GM06990 (cell line): ENCODE measurements at regions not wholly inside any gene's neighbourhood (a gene's known extent, or its start where the extent isn't known, plus 50 kb on each side); places are given as distances from the start of the nearest gene placed in this dataset.

Experiments
- DNase-seq: peaks from one replicate; pipeline ENCODE4 v3.0.0-alpha.2; 2011; ENCODE audit not compliant: insufficient read length; ENCODE audit errors: extremely low read depth
- H3K27me3 ChIP-seq: replicated peaks from 2 replicates; pipeline ENCODE4 v1.6.0; 2011; ENCODE audit warnings: low read length; ENCODE audit not compliant: control insufficient read depth, insufficient read depth
- H3K36me3 ChIP-seq: 2 replicates; pipeline ENCODE4 v1.5.1; 2011; ENCODE audit warnings: low read length; ENCODE audit not compliant: control insufficient read depth, insufficient read depth
- H3K4me3 ChIP-seq: replicated peaks from 2 replicates; pipeline ENCODE4 v1.5.1; 2011; ENCODE audit warnings: low read depth, mild to moderate bottlenecking, control low read depth, low read length
- TF ChIP-seq, protein P1 (sequence below): IDR thresholded peaks from 2 replicates; pipeline ENCODE4 v1.5.1; 2011; ENCODE audit warnings: low read length, control low read depth, mild to moderate bottlenecking, inconsistent platforms; ENCODE audit not compliant: insufficient read depth, poor library complexity, severe bottlenecking

DNA sequence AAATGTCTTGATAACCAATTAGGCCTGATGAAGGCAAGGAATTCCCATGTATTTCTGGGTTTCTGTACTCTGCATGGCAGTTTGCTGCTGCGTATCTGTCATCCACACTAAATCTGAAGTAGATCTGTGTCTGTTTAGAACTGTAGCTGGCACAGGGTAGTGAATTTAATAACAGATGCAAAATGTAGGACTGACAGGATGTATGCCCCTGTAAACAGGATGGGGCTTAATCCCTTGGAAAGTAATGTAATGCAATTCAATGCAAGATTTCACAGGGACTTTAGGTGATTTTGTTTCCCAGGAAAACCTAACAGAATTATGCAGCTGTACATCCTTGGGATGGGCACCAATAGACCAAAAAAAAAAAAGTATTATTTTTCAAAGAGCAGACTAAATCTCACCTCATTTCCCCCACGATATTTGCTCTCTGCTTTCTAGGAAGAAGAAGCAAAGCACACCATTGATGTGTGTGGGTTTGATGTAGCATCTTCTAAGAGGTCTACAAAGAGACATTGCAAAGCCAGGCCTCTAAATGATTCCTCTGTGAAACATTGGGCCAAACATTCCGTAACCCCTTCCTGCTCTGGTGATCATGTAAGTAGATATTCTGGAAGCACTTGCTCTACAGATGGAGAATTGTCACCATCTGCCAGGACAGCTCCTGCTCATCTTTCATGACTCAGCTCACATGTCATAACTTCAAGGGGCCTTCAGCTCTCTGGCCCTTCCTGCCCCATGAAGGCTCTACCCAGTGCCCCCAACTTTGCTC is 464.3 kb upstream of the RGMA start:
- no peaks in the 10 kb centered on the region for H3K27me3 ChIP-seq

DNA sequence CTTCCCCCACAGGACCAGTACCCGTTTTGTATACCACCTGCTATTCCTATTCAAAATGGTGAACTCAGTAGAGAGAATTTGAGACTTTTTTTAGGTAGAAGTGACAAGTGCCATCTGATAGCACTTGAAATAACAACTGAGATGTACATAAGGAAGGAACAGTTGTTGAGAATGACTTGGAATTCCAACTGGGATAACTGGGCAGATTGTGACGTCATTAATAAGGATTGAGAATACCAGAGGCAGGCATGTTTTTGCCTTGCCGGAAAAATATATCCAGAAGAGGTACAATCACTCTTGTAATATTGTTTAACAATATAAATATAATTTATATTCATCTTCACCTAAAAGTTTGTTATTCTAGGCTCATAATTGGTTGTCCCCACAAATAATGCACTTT is 454.1 kb upstream of the RGMA start:
- TF ChIP-seq, protein P1, sequence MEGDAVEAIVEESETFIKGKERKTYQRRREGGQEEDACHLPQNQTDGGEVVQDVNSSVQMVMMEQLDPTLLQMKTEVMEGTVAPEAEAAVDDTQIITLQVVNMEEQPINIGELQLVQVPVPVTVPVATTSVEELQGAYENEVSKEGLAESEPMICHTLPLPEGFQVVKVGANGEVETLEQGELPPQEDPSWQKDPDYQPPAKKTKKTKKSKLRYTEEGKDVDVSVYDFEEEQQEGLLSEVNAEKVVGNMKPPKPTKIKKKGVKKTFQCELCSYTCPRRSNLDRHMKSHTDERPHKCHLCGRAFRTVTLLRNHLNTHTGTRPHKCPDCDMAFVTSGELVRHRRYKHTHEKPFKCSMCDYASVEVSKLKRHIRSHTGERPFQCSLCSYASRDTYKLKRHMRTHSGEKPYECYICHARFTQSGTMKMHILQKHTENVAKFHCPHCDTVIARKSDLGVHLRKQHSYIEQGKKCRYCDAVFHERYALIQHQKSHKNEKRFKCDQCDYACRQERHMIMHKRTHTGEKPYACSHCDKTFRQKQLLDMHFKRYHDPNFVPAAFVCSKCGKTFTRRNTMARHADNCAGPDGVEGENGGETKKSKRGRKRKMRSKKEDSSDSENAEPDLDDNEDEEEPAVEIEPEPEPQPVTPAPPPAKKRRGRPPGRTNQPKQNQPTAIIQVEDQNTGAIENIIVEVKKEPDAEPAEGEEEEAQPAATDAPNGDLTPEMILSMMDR, result no peak
- H3K27me3 ChIP-seq, result no peaks in the 10 kb centered on the region
- no peaks in the 10 kb centered on the region for H3K36me3 ChIP-seq
- no peak for DNase-seq
- H3K4me3 ChIP-seq, result no peak overlapping the region

More for the DNA sequence above, 464.3 kb upstream of the RGMA start:
- no peaks in the 10 kb centered on the region for H3K36me3 ChIP-seq
- H3K4me3 ChIP-seq, result no peak overlapping the region
- TF ChIP-seq, protein P1, result no peak
- DNase-seq, result no peak

DNA sequence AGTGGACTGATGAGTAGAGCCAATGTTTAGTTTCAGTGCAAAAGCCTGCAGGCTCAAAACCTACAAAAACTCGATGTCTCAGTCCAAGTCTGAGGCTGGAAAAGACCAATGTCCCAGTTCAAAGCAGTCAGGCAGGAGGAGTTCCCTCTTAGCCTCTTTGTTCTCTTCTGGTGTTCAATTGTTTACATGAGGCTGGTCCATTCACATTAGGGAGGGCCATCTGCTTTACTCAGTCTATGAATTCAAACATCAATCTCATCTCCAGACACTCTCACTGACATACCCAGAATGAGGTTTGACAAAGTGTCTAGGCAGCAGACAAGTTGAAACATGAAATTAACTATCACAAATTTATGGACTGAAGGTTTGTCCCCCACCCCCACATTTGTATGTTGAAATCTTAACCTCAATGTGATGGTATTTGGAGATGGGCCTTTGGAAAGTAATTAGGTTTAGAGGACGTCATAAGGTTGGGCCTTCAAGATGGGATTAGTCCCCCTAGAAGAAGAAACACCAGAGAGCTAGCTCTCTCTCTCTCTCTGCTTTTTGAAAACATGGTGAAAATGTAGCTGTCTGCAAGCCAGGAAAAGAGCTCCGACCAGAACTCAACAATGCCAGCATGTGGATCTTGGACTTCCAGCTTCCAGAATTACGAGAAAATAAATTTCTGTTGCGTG is 438.5 kb upstream of the RGMA start:
- no peak overlapping the region for H3K4me3 ChIP-seq
- DNase-seq, result no peak
- no peaks in the 10 kb centered on the region for H3K27me3 ChIP-seq
- TF ChIP-seq, protein P1, result no peak
- no peaks in the 10 kb centered on the region for H3K36me3 ChIP-seq

DNA sequence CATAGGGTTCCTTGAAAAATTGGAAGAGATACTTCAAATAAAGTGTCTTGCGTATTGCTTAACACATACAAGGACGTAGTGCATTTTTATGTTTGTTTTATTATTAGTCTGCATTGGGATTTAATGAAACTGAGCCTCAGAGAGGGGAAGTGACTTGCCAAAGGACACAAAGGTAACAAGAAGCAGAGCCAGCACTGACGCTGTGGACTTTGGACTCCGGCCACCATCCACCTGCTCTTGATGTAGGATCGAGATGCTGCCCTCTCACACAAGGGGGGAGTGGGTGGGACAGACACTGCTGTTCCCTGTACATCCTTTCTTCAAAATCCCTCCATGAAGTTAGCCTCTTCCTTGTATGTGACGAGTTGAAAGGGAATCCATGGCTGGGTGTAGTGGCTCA is 435.4 kb upstream of the RGMA start:
- Histone ChIP-seq H3K36me3 (no peaks in the 10 kb centered on the region), H3K4me3 (no peak overlapping the region), H3K27me3 (no peaks in the 10 kb centered on the region)
- DNase-seq, result no peak
- TF ChIP-seq, protein P1, result no peak

DNA sequence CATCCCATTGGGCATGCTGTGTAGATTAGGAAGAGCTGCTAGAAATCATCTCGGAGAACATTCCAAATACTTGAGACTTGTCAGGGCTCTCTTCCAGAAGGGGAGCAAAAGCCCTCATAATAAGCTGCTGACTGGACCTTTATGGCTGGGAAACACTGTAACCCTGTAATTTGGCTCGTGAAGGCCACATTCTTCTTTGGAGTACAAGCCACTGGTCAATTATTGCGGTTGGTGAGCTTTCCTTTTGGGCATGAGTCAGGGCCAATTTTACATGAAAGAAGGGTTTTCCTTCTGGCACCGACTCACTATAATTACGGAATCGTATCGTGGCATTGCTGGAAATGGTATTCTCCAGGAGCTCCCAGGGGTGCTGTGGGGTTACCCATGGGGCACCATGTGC is 434.5 kb upstream of the RGMA start:
- Histone ChIP-seq H3K27me3 (no peaks in the 10 kb centered on the region), H3K4me3 (no peak overlapping the region), H3K36me3 (no peaks in the 10 kb centered on the region)
- TF ChIP-seq, protein P1, result no peak
- no peak for DNase-seq
